Neural progenitor cell (in vitro differentiated cells): ENCODE measurements at regions not wholly inside any gene's neighbourhood (a gene's known extent, or its start where the extent isn't known, plus 50 kb on each side); places are given as distances from the start of the nearest gene placed in this dataset.

Experiments used
- DNase-seq: peaks from one replicate; pipeline ENCODE4 v3.0.0-alpha.2; 2016; ENCODE audit warnings: low spot score
- H2AFZ ChIP-seq: fragments of 200-600 bp; sonication (generic); replicated peaks from 2 replicates; pipeline ENCODE4 v1.6.1; 2016; ENCODE audit warnings: antibody characterized with exemption
- H3F3A ChIP-seq: fragments of 200-600 bp; sonication (generic); 2 replicates; pipeline ENCODE4 v1.6.1; 2016; ENCODE audit warnings: antibody characterized with exemption, low read depth
- H3K27ac ChIP-seq: fragments of 200-600 bp; sonication (generic); 2 replicates; pipeline ENCODE4 v1.5.1; 2016; ENCODE audit warnings: mild to moderate bottlenecking
- H3K27me3 ChIP-seq: fragments of 200-600 bp; sonication (generic); 2 replicates; pipeline ENCODE4 v1.6.1; 2016; ENCODE audit warnings: mild to moderate bottlenecking, moderate library complexity
- H3K36me3 ChIP-seq: fragments of 200-600 bp; sonication (generic); 2 replicates; pipeline ENCODE4 v1.5.1; 2016
- H3K4me1 ChIP-seq: fragments of 200-600 bp; sonication (generic); 2 replicates; pipeline ENCODE4 v1.6.1; 2016; ENCODE audit warnings: mixed run types
- H3K4me2 ChIP-seq: fragments of 200-600 bp; sonication (generic); 2 replicates; pipeline ENCODE4 v1.6.1; 2016
- H3K4me3 ChIP-seq: fragments of 200-600 bp; sonication (generic); 2 replicates; pipeline ENCODE4 v1.5.1; 2016
- H3K79me2 ChIP-seq: fragments of 200-600 bp; sonication (generic); 2 replicates; pipeline ENCODE4 v1.6.1; 2016; ENCODE audit warnings: low read depth
- H3K9ac ChIP-seq: fragments of 200-600 bp; sonication (generic); 2 replicates; pipeline ENCODE4 v1.6.1; 2016
- H3K9me3 ChIP-seq: fragments of 200-600 bp; sonication (generic); 2 replicates; pipeline ENCODE4 v1.5.1; 2016; ENCODE audit warnings: low read depth
- H4K20me1 ChIP-seq: fragments of 200-600 bp; sonication (generic); 2 replicates; pipeline ENCODE4 v1.6.1; 2016; ENCODE audit warnings: low read depth
- H3K27ac Mint-ChIP-seq: 3 replicates; pipeline ENCODE4 v1.8.0; 2021; ENCODE audit warnings: mixed read lengths
- H3K27me3 Mint-ChIP-seq: 2 replicates; pipeline ENCODE4 v1.8.0; 2022; ENCODE audit warnings: low read depth, mild to moderate bottlenecking, inconsistent platforms, moderate library complexity, mixed read lengths; ENCODE audit not compliant: insufficient read depth
- H3K36me3 Mint-ChIP-seq: 3 replicates; pipeline ENCODE4 v1.8.0; 2021; ENCODE audit warnings: mixed read lengths
- H3K4me1 Mint-ChIP-seq: 3 replicates; pipeline ENCODE4 v1.8.0; 2021; ENCODE audit warnings: mixed read lengths
- H3K4me3 Mint-ChIP-seq: 3 replicates; pipeline ENCODE4 v1.8.0; 2021; ENCODE audit warnings: mild to moderate bottlenecking, moderate library complexity, mixed read lengths
- H3K9me3 Mint-ChIP-seq: 3 replicates; pipeline ENCODE4 v1.8.0; 2020; ENCODE audit warnings: mixed read lengths
- CTCF ChIP-seq: fragments of 200-600 bp; sonication (generic); IDR thresholded peaks from 2 replicates; pipeline ENCODE4 v1.5.1; 2017; ENCODE audit warnings: antibody characterized with exemption, mild to moderate bottlenecking
- EZH2 ChIP-seq: fragments of 200-600 bp; sonication (generic); IDR thresholded peaks from 2 replicates; pipeline ENCODE4 v1.6.1; 2017; ENCODE audit warnings: antibody characterized with exemption, mild to moderate bottlenecking, moderate library complexity
- EZH2phosphoT487 ChIP-seq: fragments of 200-600 bp; sonication (generic); IDR thresholded peaks from 2 replicates; pipeline ENCODE4 v1.6.1; 2017; ENCODE audit warnings: antibody characterized with exemption

GRCh38 chr10:35700487-35700882 is 58.4 kb upstream of the FZD8 start:
- no peaks in the 10 kb centered on the region for H3K27me3 ChIP-seq
- peaks cover 16% of the 10 kb centered on the region for H3K4me1 ChIP-seq
- DNase-seq, result no peak
- H3K4me1 Mint-ChIP-seq, result peaks cover 4% of the 10 kb centered on the region
- no peak overlapping the region for H3K4me2 ChIP-seq
- H2AFZ ChIP-seq, result no peak overlapping the region
- H3K27me3 Mint-ChIP-seq, result no peaks in the 10 kb centered on the region
- no peak overlapping the region for H3K9ac ChIP-seq
- no peak overlapping the region for H3K27ac Mint-ChIP-seq
- H3K27ac ChIP-seq, result no peak overlapping the region
- no peaks in the 10 kb centered on the region for H3K36me3 Mint-ChIP-seq
- H3K9me3 Mint-ChIP-seq, result no peaks in the 10 kb centered on the region
- no peak overlapping the region for H3K4me3 ChIP-seq
- peaks cover 6% of the 10 kb centered on the region for H3F3A ChIP-seq
- H3K4me3 Mint-ChIP-seq, result no peak overlapping the region
- no peaks in the 10 kb centered on the region for H3K36me3 ChIP-seq
- no peaks in the 10 kb centered on the region for H4K20me1 ChIP-seq
- H3K79me2 ChIP-seq, result no peaks in the 10 kb centered on the region
- no peak for TF ChIP-seq EZH2
- no peak for TF ChIP-seq CTCF
- no peak for TF ChIP-seq EZH2phosphoT487
- H3K9me3 ChIP-seq, result no peaks in the 10 kb centered on the region

GRCh38 chr10:35699848-35700486 is 57.9 kb upstream of the FZD8 start:
- Histone ChIP-seq H3K4me2 (no peak overlapping the region), H4K20me1 (no peaks in the 10 kb centered on the region), H3K4me3 (no peak overlapping the region), H3K79me2 (no peaks in the 10 kb centered on the region), H3K4me1 (peaks cover 17% of the 10 kb centered on the region), H2AFZ (no peak overlapping the region), H3K36me3 (no peaks in the 10 kb centered on the region), H3K27me3 (no peaks in the 10 kb centered on the region), H3K27ac (no peak overlapping the region), H3K9me3 (no peaks in the 10 kb centered on the region), H3K9ac (no peak overlapping the region), H3F3A (peaks cover 6% of the 10 kb centered on the region)
- H3K36me3 Mint-ChIP-seq, result no peaks in the 10 kb centered on the region
- no peaks in the 10 kb centered on the region for H3K9me3 Mint-ChIP-seq
- no peak overlapping the region for H3K27ac Mint-ChIP-seq
- H3K4me3 Mint-ChIP-seq, result no peak overlapping the region
- H3K27me3 Mint-ChIP-seq, result no peaks in the 10 kb centered on the region
- DNase-seq, result no peak
- no peak for TF ChIP-seq EZH2
- no peak for TF ChIP-seq EZH2phosphoT487
- no peak for TF ChIP-seq CTCF
- peaks cover 4% of the 10 kb centered on the region for H3K4me1 Mint-ChIP-seq

- no peaks in the 10 kb centered on the region for H3K36me3 Mint-ChIP-seq
- Histone ChIP-seq H3K9ac (no peak overlapping the region), H3K9me3 (no peaks in the 10 kb centered on the region), H3F3A (peaks cover 23% of the 10 kb centered on the region), H3K79me2 (no peaks in the 10 kb centered on the region), H3K36me3 (no peaks in the 10 kb centered on the region), H4K20me1 (no peaks in the 10 kb centered on the region), H3K4me1 (peaks cover 36% of the 10 kb centered on the region), H3K4me2 (peak overlapping the region; percentile 45), H3K4me3 (no peak overlapping the region), H2AFZ (peak overlapping the region; percentile 53), H3K27ac (no peak overlapping the region), H3K27me3 (no peaks in the 10 kb centered on the region)
- no peak for DNase-seq
- no peaks in the 10 kb centered on the region for H3K9me3 Mint-ChIP-seq
- TF ChIP-seq EZH2 (no peak), EZH2phosphoT487 (no peak), CTCF (no peak)
- no peak overlapping the region for H3K4me3 Mint-ChIP-seq
- H3K27me3 Mint-ChIP-seq, result no peaks in the 10 kb centered on the region
- no peak overlapping the region for H3K27ac Mint-ChIP-seq
- H3K4me1 Mint-ChIP-seq, result peaks cover 4% of the 10 kb centered on the region
Observed at GRCh38 chr10:35696392-35697287, 54.5 kb upstream of the FZD8 start.
